PC-3 (cell line): ENCODE measurements at regions not wholly inside any gene's neighbourhood (a gene's known extent, or its start where the extent isn't known, plus 50 kb on each side); places are given as distances from the start of the nearest gene placed in this dataset.
A peak's percentile ranks its signal among the peaks of the same experiment; 100 is the strongest.

Experiments used
- ATAC-seq: fragments of 200-7000 bp; cut with Tn5 transposase; 2 replicates; pipeline ENCODE4 v1.9.1; 2020; ENCODE audit warnings: mild to moderate bottlenecking, moderate library complexity
- BruUV-seq: library from RNA; stranded (reverse); fragments of 400-500 nt; replicated peaks from 2 replicates; lab custom pipeline; 2021; lab: Mats Ljungman, UMichigan
- CTCF ChIA-PET: fragments of 300-600 bp; sonication (Branson Sonifier 250); formaldehyde crosslinking; loops from one replicate; lab custom pipeline; 2022; ENCODE audit warnings: antibody characterized with exemption; lab: Charles Lee
- POLR2A ChIA-PET: fragments of 300-600 bp; sonication (Branson Sonifier 250); formaldehyde crosslinking; loops from one replicate; lab custom pipeline; 2022; ENCODE audit warnings: antibody characterized with exemption; ENCODE audit not compliant: unreplicated experiment; lab: Charles Lee
- DNase-seq: peaks from one replicate; pipeline ENCODE4 v3.0.0-alpha.2; 2015
- H2AFZ ChIP-seq: fragments of 300-600 bp; sonication (generic); 2 replicates; pipeline ENCODE4 v1.6.0; 2016; ENCODE audit warnings: antibody characterized with exemption, low read length
- H3F3A ChIP-seq: fragments of 300-600 bp; sonication (generic); one replicate; pipeline ENCODE4 v1.6.0; 2017; ENCODE audit warnings: antibody characterized with exemption, low read length, control low read depth, mild to moderate bottlenecking; ENCODE audit not compliant: unreplicated experiment
- H3K27ac ChIP-seq: fragments of 300-600 bp; sonication (generic); 2 replicates; pipeline ENCODE4 v1.5.1; 2016; ENCODE audit warnings: mild to moderate bottlenecking, low read length
- H3K27me3 ChIP-seq: fragments of 300-600 bp; sonication (generic); 2 replicates; pipeline ENCODE4 v1.6.1; 2016; ENCODE audit warnings: low read length, mixed read lengths
- H3K36me3 ChIP-seq: fragments of 300-600 bp; sonication (generic); 2 replicates; pipeline ENCODE4 v1.6.1; 2016; ENCODE audit warnings: low read depth, mixed run types, low read length, mixed read lengths
- H3K4me1 ChIP-seq: fragments of 300-600 bp; sonication (generic); 2 replicates; pipeline ENCODE4 v1.5.1; 2016; ENCODE audit warnings: low read length; ENCODE audit not compliant: insufficient read depth
- H3K4me2 ChIP-seq: fragments of 300-600 bp; sonication (generic); 2 replicates; pipeline ENCODE4 v1.6.0; 2016; ENCODE audit warnings: low read length
- H3K4me3 ChIP-seq: fragments of 300-600 bp; sonication (generic); 2 replicates; pipeline ENCODE4 v1.5.1; 2016; ENCODE audit warnings: mild to moderate bottlenecking, low read length, mixed read lengths
- H3K79me2 ChIP-seq: fragments of 300-600 bp; sonication (generic); 2 replicates; pipeline ENCODE4 v1.6.1; 2017; ENCODE audit warnings: low read length, mixed read lengths
- H3K9ac ChIP-seq: fragments of 300-600 bp; sonication (generic); 2 replicates; pipeline ENCODE4 v1.6.0; 2016; ENCODE audit warnings: mild to moderate bottlenecking, low read length
- H3K9me2 ChIP-seq: fragments of 300-600 bp; sonication (generic); replicated peaks from 2 replicates; pipeline ENCODE4 v1.6.1; 2016; ENCODE audit warnings: mixed run types, low read length, mixed read lengths
- H3K9me3 ChIP-seq: fragments of 300-600 bp; sonication (generic); 2 replicates; pipeline ENCODE4 v1.6.1; 2016; ENCODE audit warnings: low read length, mixed read lengths
- H4K20me1 ChIP-seq: fragments of 300-600 bp; sonication (generic); 2 replicates; pipeline ENCODE4 v1.6.1; 2016; ENCODE audit warnings: low read length, mixed read lengths
- CTCF ChIP-seq: fragments of 300-600 bp; sonication (generic); conservative IDR thresholded peaks from 2 replicates; pipeline ENCODE4 v1.5.1; 2017; ENCODE audit warnings: antibody characterized with exemption, low read depth, mild to moderate bottlenecking, low read length
- EZH2 ChIP-seq: fragments of 300-600 bp; sonication (generic); IDR thresholded peaks from one replicate; pipeline ENCODE4 v1.6.1; 2017; ENCODE audit warnings: antibody characterized with exemption, mild to moderate bottlenecking, low read length; ENCODE audit not compliant: unreplicated experiment
- EZH2phosphoT487 ChIP-seq: fragments of 300-600 bp; sonication (generic); IDR thresholded peaks from 2 replicates; pipeline ENCODE4 v1.6.1; 2018; ENCODE audit warnings: mild to moderate bottlenecking, antibody characterized with exemption, low read length, borderline replicate concordance
- intact Hi-C: fragments of 100-400 bp; cut with micrococcal nuclease; formaldehyde crosslinking; loops from 2 replicates; pipeline ENCODE4 v1.9.0; 2023

- peak overlapping the region; percentile 27 for H3K27ac ChIP-seq
- TF ChIP-seq EZH2 (no peak), EZH2phosphoT487 (no peak), CTCF (no peak)
- H3K79me2 ChIP-seq: no peaks in the 10 kb centered on the region
- ATAC-seq: peak; percentile 76
- ChIA-PET POLR2A (no interaction called here), CTCF (no interaction called here)
- H3K4me2 ChIP-seq: 0 out of 2 replicates have a peak overlapping the region, but pooled peaks have one; percentile 4
- H3K4me1 ChIP-seq: peaks cover 5% of the 10 kb centered on the region; the same call in 1 of the 2 replicates
- intact Hi-C loops: no loop called here
- DNase-seq: peak; percentile 66
- no peak overlapping the region for H3K4me3 ChIP-seq
- H3K9me3 ChIP-seq: peaks cover 17% of the 10 kb centered on the region
- no peaks in the 10 kb centered on the region for H3F3A ChIP-seq
- H2AFZ ChIP-seq: peak overlapping the region; percentile 17
- peaks cover 4% of the 10 kb centered on the region; the same call in 1 of the 2 replicates for H3K36me3 ChIP-seq
- H4K20me1 ChIP-seq: no peaks in the 10 kb centered on the region
- H3K9ac ChIP-seq: no peak overlapping the region
- H3K9me2 ChIP-seq: no peaks in the 10 kb centered on the region
- no peaks in the 10 kb centered on the region for H3K27me3 ChIP-seq
- no TSS peak for BruUV-seq
Observed at GRCh38 chr5:18195910-18196309, 561.6 kb downstream of the TAF11L14 start.

- Histone ChIP-seq H3F3A (no peaks in the 10 kb centered on the region), H2AFZ (no peak overlapping the region), H3K9ac (no peak overlapping the region), H3K27me3 (no peaks in the 10 kb centered on the region), H3K79me2 (no peaks in the 10 kb centered on the region), H3K4me2 (no peak overlapping the region), H3K4me3 (no peak overlapping the region), H4K20me1 (no peaks in the 10 kb centered on the region), H3K36me3 (peaks cover 4% of the 10 kb centered on the region; the same call in 1 of the 2 replicates), H3K9me3 (peaks cover 17% of the 10 kb centered on the region), H3K4me1 (peaks cover 5% of the 10 kb centered on the region; the same call in 1 of the 2 replicates), H3K9me2 (no peaks in the 10 kb centered on the region), H3K27ac (no peak overlapping the region)
- TF ChIP-seq CTCF: no peak
- TF ChIP-seq EZH2: no peak
- TF ChIP-seq EZH2phosphoT487: no peak
- no TSS peak for BruUV-seq
- DNase-seq (no peak), ATAC-seq (no peak)
- intact Hi-C loops: no loop called here
- ChIA-PET CTCF (no interaction called here), POLR2A (no interaction called here)
Observed at GRCh38 chr5:18197734-18198133, 563.5 kb downstream of the TAF11L14 start.

DNA sequence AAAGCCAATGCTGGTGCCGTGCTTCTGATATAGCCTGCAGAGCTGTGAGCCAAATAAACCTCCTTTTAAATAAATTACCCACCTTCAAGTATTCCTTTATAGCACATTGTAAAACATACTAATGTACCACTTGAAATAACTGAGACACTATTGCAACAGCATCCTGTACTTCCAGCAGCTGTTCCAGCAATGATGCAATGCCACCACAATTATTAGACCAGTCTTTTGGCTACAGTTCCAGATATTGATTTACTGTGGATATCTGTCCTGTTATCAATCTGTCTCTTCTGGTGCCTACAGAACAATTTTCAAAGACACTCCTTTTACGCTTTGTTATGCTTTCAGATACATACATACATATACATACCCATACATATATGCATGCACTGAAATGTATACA is 567.9 kb downstream of the TAF11L14 start:
- BruUV-seq: no TSS peak
- ATAC-seq (no peak), DNase-seq (no peak)
- H3K9me2 ChIP-seq: no peaks in the 10 kb centered on the region
- ChIA-PET POLR2A (no interaction called here), CTCF (no interaction called here)
- TF ChIP-seq CTCF: no peak
- no peak for TF ChIP-seq EZH2phosphoT487
- TF ChIP-seq EZH2: no peak
- no peak overlapping the region for H3K9ac ChIP-seq
- no peak overlapping the region for H2AFZ ChIP-seq
- no peak overlapping the region for H3K4me3 ChIP-seq
- intact Hi-C loops: no loop called here
- no peaks in the 10 kb centered on the region for H4K20me1 ChIP-seq
- no peaks in the 10 kb centered on the region for H3K79me2 ChIP-seq
- H3K4me2 ChIP-seq: no peak overlapping the region
- H3K36me3 ChIP-seq: peaks cover 4% of the 10 kb centered on the region; the same call in 1 of the 2 replicates
- peaks cover 11% of the 10 kb centered on the region for H3K9me3 ChIP-seq
- H3K27me3 ChIP-seq: no peaks in the 10 kb centered on the region
- H3K4me1 ChIP-seq: no peaks in the 10 kb centered on the region
- H3K27ac ChIP-seq: no peak overlapping the region
- H3F3A ChIP-seq: no peaks in the 10 kb centered on the region
